GM12875 (cell line): ENCODE measurements at regions not wholly inside any gene's neighbourhood (a gene's known extent, or its start where the extent isn't known, plus 50 kb on each side); places are given as distances from the start of the nearest gene placed in this dataset.

ENCODE experiments used
- H3K4me3 ChIP-seq: one replicate; pipeline ENCODE4 v1.5.1; 2011; ENCODE audit warnings: low read depth, low read length, control low read depth
- TF ChIP-seq, protein P1 (sequence below): IDR thresholded peaks from 2 replicates; pipeline ENCODE4 v1.5.1; 2011; ENCODE audit warnings: low read depth, mild to moderate bottlenecking, control low read depth, inconsistent platforms, low read length, moderate library complexity, borderline replicate concordance; ENCODE audit not compliant: insufficient read depth

DNA sequence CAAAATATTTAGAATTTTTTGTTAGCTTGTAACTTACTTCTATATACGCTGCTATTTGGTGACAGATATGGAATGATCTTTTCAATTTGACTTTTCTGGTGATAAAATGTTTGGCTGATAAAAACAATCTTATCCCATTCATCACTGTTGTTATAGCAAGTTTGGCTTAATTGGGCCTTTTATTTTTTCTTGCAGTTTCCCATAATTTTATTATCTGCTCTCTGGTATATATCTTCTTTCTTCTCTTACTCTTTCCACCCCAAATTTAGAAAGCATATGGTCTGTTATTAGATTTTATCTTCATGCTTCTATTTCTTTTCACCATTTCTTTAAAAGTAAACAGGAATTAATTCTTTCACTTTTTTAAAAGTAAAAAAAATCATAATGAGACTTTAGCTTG lies 474.4 kb downstream of the TLE1 start:
- H3K4me3 ChIP-seq: no peak overlapping the region

DNA sequence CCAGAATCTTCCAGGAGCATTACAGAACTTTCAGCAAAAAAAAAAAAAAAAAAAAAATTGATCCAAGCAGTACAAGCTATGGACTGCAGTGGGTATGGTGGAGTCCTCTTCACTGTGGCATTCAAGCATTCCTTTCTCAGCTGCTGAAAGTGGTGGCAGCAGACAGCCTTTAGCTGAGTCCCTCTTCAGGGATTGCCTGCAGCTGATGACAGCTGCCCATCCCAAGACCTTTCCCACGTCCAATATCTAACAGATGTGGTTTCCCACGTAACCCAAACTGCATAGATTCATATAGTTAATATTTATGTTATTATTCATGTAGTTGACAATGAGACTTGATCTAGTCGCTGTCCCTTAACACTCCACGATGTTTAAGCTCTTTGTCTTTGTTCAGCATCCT lies 475.9 kb downstream of the TLE1 start:
- H3K4me3 ChIP-seq: no peak overlapping the region
- TF ChIP-seq, protein P1, sequence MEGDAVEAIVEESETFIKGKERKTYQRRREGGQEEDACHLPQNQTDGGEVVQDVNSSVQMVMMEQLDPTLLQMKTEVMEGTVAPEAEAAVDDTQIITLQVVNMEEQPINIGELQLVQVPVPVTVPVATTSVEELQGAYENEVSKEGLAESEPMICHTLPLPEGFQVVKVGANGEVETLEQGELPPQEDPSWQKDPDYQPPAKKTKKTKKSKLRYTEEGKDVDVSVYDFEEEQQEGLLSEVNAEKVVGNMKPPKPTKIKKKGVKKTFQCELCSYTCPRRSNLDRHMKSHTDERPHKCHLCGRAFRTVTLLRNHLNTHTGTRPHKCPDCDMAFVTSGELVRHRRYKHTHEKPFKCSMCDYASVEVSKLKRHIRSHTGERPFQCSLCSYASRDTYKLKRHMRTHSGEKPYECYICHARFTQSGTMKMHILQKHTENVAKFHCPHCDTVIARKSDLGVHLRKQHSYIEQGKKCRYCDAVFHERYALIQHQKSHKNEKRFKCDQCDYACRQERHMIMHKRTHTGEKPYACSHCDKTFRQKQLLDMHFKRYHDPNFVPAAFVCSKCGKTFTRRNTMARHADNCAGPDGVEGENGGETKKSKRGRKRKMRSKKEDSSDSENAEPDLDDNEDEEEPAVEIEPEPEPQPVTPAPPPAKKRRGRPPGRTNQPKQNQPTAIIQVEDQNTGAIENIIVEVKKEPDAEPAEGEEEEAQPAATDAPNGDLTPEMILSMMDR: no peak

More for the DNA sequence above, 474.4 kb downstream of the TLE1 start:
- TF ChIP-seq, protein P1: no peak

DNA sequence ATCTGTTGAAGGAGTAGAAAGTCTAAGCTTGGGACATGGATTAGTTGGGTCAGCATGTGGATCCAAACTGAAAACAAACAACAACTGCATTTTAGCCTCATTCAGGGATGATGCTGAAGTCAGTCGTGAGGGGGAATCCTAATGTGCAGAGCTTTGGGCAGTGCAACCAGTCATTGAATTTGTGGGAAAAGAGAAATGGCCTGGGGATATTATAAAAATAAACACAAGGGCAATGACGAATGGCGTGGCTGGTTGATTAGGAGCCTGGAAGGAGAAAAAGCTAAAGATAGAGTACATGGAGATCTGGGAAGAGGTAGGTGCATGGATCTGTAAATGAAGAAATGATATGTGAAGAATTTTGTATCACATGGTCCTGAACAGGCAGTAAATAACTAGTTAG lies 477.6 kb downstream of the TLE1 start:
- TF ChIP-seq, protein P1: no peak
- no peak overlapping the region for H3K4me3 ChIP-seq

DNA sequence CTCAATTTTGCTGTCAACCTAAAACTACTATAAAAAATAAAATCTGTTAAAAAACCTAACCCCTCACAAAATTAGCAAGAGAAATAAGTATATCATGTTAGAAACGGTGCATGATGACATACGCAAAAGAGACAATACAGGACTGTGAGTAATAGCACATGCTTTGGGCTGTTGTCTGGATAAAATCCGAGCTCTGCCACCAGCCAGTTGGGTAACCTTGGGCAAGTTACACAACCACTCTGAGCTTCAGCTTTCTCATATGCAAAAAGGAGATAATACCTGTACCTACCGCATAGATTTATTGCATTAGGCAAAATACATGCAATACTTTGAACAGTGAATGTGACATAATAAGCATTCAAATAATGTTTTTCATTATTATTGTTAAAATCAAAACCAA lies 481.7 kb downstream of the TLE1 start:
- TF ChIP-seq, protein P1: no peak
- no peak overlapping the region for H3K4me3 ChIP-seq

DNA sequence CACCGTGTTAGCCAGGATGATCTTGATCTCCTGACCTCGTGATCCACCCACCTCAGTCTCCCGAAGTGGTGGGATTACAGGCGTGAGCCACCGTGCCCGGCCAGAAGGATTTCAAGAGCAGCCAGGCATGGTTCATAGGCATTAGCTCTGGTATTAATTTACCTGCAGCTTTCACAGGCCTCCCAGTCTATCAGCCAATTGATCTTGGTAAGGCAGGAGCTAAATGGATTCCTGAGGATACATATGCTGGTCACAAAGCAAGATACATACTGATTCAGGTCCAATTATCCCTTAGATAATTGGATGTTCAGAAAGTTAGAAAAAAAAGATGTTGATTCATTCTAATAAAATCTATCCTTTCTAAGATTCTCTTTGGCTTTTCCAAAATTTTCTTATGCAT lies 487.1 kb downstream of the TLE1 start:
- no peak overlapping the region for H3K4me3 ChIP-seq
- TF ChIP-seq, protein P1: no peak

DNA sequence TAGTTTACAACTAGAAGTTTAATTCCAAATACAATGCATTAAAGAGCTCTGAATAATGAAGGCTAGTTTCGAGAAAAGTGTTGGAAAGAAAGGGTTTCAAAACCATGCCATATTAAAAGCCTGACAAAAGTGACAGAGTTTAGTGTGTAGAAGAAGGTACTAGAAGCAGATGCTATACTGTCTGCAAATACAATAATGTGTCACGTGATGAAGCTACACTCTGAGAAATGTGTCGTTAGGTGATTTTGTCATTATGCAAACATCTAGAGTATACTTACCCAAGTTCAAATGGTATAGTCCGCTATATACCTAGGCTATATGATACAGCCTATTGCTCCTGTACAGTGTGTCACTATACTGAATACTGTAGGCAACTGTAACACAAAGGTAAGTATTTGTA lies 494.1 kb downstream of the TLE1 start:
- TF ChIP-seq, protein P1: no peak
- H3K4me3 ChIP-seq: no peak overlapping the region

DNA sequence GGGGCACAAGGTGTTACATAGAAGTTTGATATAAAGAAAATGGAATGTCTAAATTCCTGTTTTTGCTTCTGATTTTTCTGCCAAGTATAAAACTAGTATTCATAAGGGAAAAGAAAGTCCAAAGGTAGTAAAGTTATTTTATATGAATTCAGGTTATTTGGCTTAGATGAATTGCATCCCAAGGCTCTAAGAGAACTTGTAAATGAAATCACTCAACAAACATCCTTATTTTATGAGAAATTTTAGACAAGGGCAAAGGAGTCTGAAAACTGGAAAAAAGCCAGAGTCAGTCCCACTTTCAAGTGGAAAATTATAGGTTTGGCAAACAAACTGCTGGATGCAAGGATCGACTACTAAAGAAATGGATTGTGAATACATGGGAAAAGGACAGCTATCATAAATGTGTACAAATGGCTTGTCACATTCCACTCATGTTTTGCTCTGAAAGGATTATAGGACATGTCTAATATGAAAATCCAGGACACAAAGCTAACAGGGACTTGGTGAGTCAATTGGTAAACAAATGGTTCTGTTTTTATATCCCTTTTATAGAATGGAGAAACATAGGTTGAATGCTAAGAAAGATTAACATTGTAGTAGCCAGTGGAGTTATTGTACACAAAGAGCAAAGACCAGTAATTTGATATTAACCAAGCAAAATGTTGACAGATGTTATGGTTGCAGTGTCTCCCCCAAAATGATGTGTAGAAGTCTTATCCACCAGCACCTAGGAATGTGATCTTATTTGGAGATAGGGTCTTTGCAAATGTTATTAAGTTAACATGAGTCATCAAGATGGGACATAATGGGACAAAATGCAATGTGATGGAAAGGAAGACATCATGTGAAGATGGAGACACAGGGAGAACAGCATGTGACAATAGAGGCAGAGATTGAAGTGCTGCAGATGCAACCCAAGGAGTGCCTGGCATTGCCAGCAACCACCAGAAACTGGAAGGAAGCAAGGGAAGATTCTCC lies 495.7 kb downstream of the TLE1 start:
- TF ChIP-seq, protein P1: no peak
- H3K4me3 ChIP-seq: no peak overlapping the region
